NCI-H774 (cell line): ENCODE measurements at regions not wholly inside any gene's neighbourhood (a gene's known extent, or its start where the extent isn't known, plus 50 kb on each side); places are given as distances from the start of the nearest gene placed in this dataset.

Experiments used
- DNase-seq: peaks from one replicate; lab custom pipeline; 2025; lab: John Stamatoyannopoulos, UW

- DNase-seq = no peak
Measured at GRCh38 chr13:34040863-34041262, 222.9 kb downstream of the RFC3 start.

- DNase-seq = no peak
Measured at GRCh38 chr13:34044041-34044440, 226.1 kb downstream of the RFC3 start.

GRCh38 chr13:34044660-34045080 is 226.7 kb downstream of the RFC3 start:
- DNase-seq = no peak

- DNase-seq = no peak
Measured at GRCh38 chr13:34046457-34046856, 228.5 kb downstream of the RFC3 start.

GRCh38 chr13:34048652-34049051 is 230.7 kb downstream of the RFC3 start:
- DNase-seq = no peak

- no peak for DNase-seq
Measured at GRCh38 chr13:34056733-34057258, 238.8 kb downstream of the RFC3 start.

- no peak for DNase-seq
Measured at GRCh38 chr13:34064456-34065205, 246.7 kb downstream of the RFC3 start.

- no peak for DNase-seq
Measured at GRCh38 chr13:34065928-34066327, 248.0 kb downstream of the RFC3 start.

GRCh38 chr13:34066344-34066743 is 248.4 kb downstream of the RFC3 start:
- DNase-seq = no peak

- no peak for DNase-seq
Measured at GRCh38 chr13:34070006-34070405, 252.1 kb downstream of the RFC3 start.

GRCh38 chr13:34070544-34071303 is 252.8 kb downstream of the RFC3 start:
- no peak for DNase-seq

GRCh38 chr13:34076319-34076718 is 258.4 kb downstream of the RFC3 start:
- DNase-seq = no peak

- no peak for DNase-seq
Measured at GRCh38 chr13:34076943-34077703, 259.2 kb downstream of the RFC3 start.

- DNase-seq = no peak
Measured at GRCh38 chr13:34078334-34078999, 260.5 kb downstream of the RFC3 start.

- no peak for DNase-seq
Measured at GRCh38 chr13:34085204-34085603, 267.3 kb downstream of the RFC3 start.

- DNase-seq = no peak
Measured at GRCh38 chr13:34086281-34086680, 268.3 kb downstream of the RFC3 start.

- DNase-seq = no peak
Measured at GRCh38 chr13:34087791-34088190, 269.8 kb downstream of the RFC3 start.

GRCh38 chr13:34103854-34104253 is 285.9 kb downstream of the RFC3 start:
- no peak for DNase-seq

- DNase-seq = no peak
Measured at GRCh38 chr13:34104853-34105252, 286.9 kb downstream of the RFC3 start.

- DNase-seq = no peak
Measured at GRCh38 chr13:34107806-34108205, 289.9 kb downstream of the RFC3 start.

- no peak for DNase-seq
Measured at GRCh38 chr13:34108410-34108809, 290.5 kb downstream of the RFC3 start.

- DNase-seq = no peak
Measured at GRCh38 chr13:34114581-34114980, 296.6 kb downstream of the RFC3 start.
